Upper lobe of right lung (tissue), 1 donor: ENCODE measurements at regions not wholly inside any gene's neighbourhood (a gene's known extent, or its start where the extent isn't known, plus 50 kb on each side); places are given as distances from the start of the nearest gene placed in this dataset.

Experiments used
- ATAC-seq: fragments of 200-7000 bp; cut with Tn5 transposase; one replicate; pipeline ENCODE4 v1.9.1; 2020; ENCODE audit warnings: mild to moderate bottlenecking, moderate library complexity
- DNase-seq: peaks from one replicate; pipeline ENCODE4 v3.0.0-alpha.2; 2020
- H3K27ac ChIP-seq: fragments of 200-600 bp; one replicate; pipeline ENCODE4 v1.8.0; 2022
- H3K27me3 ChIP-seq: fragments of 200-600 bp; one replicate; pipeline ENCODE4 v1.8.0; 2022; ENCODE audit warnings: mild to moderate bottlenecking
- H3K36me3 ChIP-seq: fragments of 200-600 bp; one replicate; pipeline ENCODE4 v1.8.0; 2022
- H3K4me1 ChIP-seq: fragments of 200-600 bp; one replicate; pipeline ENCODE4 v1.8.0; 2022
- H3K4me3 ChIP-seq: fragments of 200-600 bp; one replicate; pipeline ENCODE4 v1.8.0; 2022; ENCODE audit warnings: mild to moderate bottlenecking
- H3K9me3 ChIP-seq: fragments of 200-600 bp; one replicate; pipeline ENCODE4 v1.8.0; 2022
- intact Hi-C: fragments of 100-400 bp; cut with DNase I; formaldehyde crosslinking; loops from one replicate; pipeline ENCODE4 v1.11.0; 2022
- TF ChIP-seq, protein P1 (sequence below): fragments of 200-600 bp; IDR thresholded peaks from one replicate; pipeline ENCODE4 v1.8.0; 2022; ENCODE audit warnings: antibody characterized with exemption
- donor health status: DM: no; HTN: yes; CAD: no; lungs with severe emphysema.

DNA sequence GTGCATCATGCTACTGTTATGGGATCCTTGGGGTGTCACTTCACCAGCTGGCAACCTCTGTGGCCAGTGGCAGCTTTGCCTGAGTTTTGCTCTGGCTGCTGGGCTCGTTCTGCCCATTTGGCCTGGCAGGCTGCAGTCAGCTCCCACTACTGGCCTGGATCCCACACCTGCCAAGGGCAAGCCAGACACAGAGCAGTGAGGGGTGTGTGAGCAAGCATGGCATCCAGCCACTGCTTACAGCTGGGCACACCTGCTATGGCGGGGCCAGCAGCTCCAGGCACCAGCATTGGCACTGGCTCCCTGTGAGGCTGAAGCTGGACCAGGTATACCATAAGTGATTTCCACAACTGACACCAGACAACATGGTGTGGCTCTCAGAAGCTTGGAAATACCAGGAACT, 183.4 kb downstream of the NPFFR2 start:
- no peaks in the 10 kb centered on the region for H3K27me3 ChIP-seq
- no peaks in the 10 kb centered on the region for H3K4me1 ChIP-seq
- intact Hi-C loops: no loop called here
- H3K27ac ChIP-seq: no peak overlapping the region
- no peaks in the 10 kb centered on the region for H3K9me3 ChIP-seq
- H3K36me3 ChIP-seq: no peaks in the 10 kb centered on the region
- DNase-seq (no peak), ATAC-seq (no peak)
- no peak overlapping the region for H3K4me3 ChIP-seq
- TF ChIP-seq, protein P1, sequence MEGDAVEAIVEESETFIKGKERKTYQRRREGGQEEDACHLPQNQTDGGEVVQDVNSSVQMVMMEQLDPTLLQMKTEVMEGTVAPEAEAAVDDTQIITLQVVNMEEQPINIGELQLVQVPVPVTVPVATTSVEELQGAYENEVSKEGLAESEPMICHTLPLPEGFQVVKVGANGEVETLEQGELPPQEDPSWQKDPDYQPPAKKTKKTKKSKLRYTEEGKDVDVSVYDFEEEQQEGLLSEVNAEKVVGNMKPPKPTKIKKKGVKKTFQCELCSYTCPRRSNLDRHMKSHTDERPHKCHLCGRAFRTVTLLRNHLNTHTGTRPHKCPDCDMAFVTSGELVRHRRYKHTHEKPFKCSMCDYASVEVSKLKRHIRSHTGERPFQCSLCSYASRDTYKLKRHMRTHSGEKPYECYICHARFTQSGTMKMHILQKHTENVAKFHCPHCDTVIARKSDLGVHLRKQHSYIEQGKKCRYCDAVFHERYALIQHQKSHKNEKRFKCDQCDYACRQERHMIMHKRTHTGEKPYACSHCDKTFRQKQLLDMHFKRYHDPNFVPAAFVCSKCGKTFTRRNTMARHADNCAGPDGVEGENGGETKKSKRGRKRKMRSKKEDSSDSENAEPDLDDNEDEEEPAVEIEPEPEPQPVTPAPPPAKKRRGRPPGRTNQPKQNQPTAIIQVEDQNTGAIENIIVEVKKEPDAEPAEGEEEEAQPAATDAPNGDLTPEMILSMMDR: no peak

DNA sequence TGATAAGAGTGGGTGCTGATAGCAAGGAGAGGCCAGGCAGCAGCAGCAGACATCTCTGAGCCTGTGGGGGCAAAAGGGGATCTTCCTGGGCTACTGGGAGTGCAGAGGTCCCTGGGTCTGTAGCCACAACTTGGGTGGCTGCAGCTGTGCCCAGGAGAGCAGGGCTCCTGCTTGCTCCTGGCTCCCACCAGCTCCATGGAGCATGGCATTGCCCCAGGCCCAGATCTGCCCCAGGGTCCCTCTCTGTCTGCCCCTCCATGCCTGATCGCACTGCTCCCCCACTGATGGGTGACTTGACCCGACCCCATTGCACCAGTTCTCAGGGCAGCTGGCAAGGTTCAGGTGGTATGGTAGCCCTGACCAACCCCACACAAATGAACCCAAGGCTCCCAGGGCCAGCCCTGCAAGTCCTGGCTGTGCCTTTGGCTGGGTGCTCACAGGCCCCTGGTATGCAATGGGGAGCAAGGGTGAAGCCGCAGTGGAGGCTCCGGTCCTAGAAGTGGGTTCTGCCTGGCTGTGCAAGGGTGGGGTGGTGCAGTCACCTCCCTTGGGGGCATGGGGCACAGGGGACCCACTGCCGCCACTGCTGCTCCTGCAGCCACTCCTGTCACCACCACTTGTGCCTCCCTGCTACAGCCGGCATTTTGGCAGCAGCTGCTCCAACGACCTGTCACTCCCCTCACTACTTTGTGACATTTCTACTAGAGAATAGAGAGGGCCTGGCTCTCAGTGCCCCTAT, 184.9 kb downstream of the NPFFR2 start:
- no peak for DNase-seq
- Histone ChIP-seq H3K4me3 (no peak overlapping the region), H3K27ac (no peak overlapping the region), H3K4me1 (no peaks in the 10 kb centered on the region), H3K27me3 (no peaks in the 10 kb centered on the region), H3K9me3 (no peaks in the 10 kb centered on the region), H3K36me3 (no peaks in the 10 kb centered on the region)
- intact Hi-C loops: no loop called here
- ATAC-seq: peak; percentile 30
- TF ChIP-seq, protein P1: no peak

DNA sequence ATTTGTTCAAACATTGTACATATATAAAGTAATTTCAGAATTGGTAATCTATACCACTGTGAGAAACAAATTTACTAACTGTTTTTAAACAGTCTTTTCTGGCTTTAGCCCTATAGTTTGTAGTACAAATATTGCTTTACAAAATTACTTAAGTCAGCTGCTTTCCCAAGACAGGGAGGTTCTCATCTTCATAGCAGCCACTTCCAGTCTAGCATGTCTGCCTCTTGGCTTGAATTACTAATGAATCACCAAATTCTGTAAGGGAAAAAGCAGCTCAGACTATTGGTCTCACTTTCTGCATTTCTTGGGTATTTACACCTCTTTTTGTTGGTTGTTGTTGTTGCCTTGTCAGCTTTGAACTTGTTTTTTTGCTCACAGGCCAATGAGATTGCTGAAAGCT, 187.2 kb downstream of the NPFFR2 start:
- H3K27me3 ChIP-seq: no peaks in the 10 kb centered on the region
- H3K9me3 ChIP-seq: no peaks in the 10 kb centered on the region
- intact Hi-C loops: no loop called here
- no peak overlapping the region for H3K4me3 ChIP-seq
- no peak for DNase-seq
- no peaks in the 10 kb centered on the region for H3K4me1 ChIP-seq
- no peak for ATAC-seq
- no peak overlapping the region for H3K27ac ChIP-seq
- TF ChIP-seq, protein P1: no peak
- no peaks in the 10 kb centered on the region for H3K36me3 ChIP-seq
